H1 (cell line): ENCODE measurements at regions not wholly inside any gene's neighbourhood (a gene's known extent, or its start where the extent isn't known, plus 50 kb on each side); places are given as distances from the start of the nearest gene placed in this dataset.

Experiments used
- CTCF ChIA-PET: fragments of 300-600 bp; sonication (Branson Sonifier 250); formaldehyde crosslinking; loops from one replicate; lab custom pipeline; 2021; ENCODE audit not compliant: partially characterized antibody; lab: Charles Lee
- POLR2A ChIA-PET: fragments of 300-600 bp; sonication (Branson Sonifier 250); formaldehyde crosslinking; loops from one replicate; lab custom pipeline; 2021; ENCODE audit warnings: inconsistent platforms; ENCODE audit not compliant: partially characterized antibody; lab: Charles Lee
- DNase-seq, 2 experiments: peaks; one replicate each; pipeline versions ENCODE4 v3.0.0 to v3.0.0-alpha.2; 2010 to 2022; ENCODE audit warnings: low spot score in 2 of 2, low read depth in 1 of 2, mixed read lengths in 1 of 2
- FAIRE-seq: peaks from 2 replicates; lab custom pipeline; 2011; peaks lifted over from hg19 to GRCh38; lab: Jason Lieb, UNC
- H2AFZ ChIP-seq: 2 replicates; pipeline ENCODE4 v1.8.1; 2012; ENCODE audit warnings: low read length, inconsistent platforms
- H2AK5ac ChIP-seq: 2 replicates; pipeline ENCODE4 v1.6.1; 2013; ENCODE audit warnings: low read depth, low read length
- H2BK120ac ChIP-seq: replicated peaks from 2 replicates; pipeline ENCODE3; 2013; ENCODE audit warnings: low read depth, low read length, inconsistent platforms
- H2BK12ac ChIP-seq: 2 replicates; pipeline ENCODE4 v1.6.1; 2013; ENCODE audit warnings: low read depth, low read length
- H2BK15ac ChIP-seq: 2 replicates; pipeline ENCODE4 v1.6.1; 2013; ENCODE audit warnings: low read length
- H2BK20ac ChIP-seq: 2 replicates; pipeline ENCODE4 v1.6.1; 2013; ENCODE audit warnings: low read length
- H2BK5ac ChIP-seq: 2 replicates; pipeline ENCODE4 v1.6.1; 2013; ENCODE audit warnings: low read depth, low read length
- H3K14ac ChIP-seq: 2 replicates; pipeline ENCODE4 v1.6.1; 2013; ENCODE audit warnings: inconsistent platforms; ENCODE audit not compliant: insufficient read length
- H3K18ac ChIP-seq: 2 replicates; pipeline ENCODE4 v1.6.1; 2013; ENCODE audit warnings: low read length; ENCODE audit errors: extremely low read depth
- H3K23ac ChIP-seq: 2 replicates; pipeline ENCODE4 v1.6.1; 2013; ENCODE audit warnings: inconsistent platforms; ENCODE audit not compliant: insufficient read length
- H3K23me2 ChIP-seq: 2 replicates; pipeline ENCODE4 v1.6.1; 2013; ENCODE audit warnings: low read depth, low read length
- H3K27ac ChIP-seq: 2 replicates; pipeline ENCODE4 v1.6.1; 2011; ENCODE audit warnings: low read depth, low read length, inconsistent platforms
- H3K27me3 ChIP-seq, 4 experiments: replicated peaks in 1 of 4; 1 replicate in 1 of 4; 2 replicates in 3 of 4; pipeline versions ENCODE4 v1.6.1 to v1.8.1; 2011 to 2013; ENCODE audit warnings: low read length in 3 of 4, mild to moderate bottlenecking in 3 of 4, inconsistent platforms in 2 of 4, mixed read lengths in 2 of 4, moderate library complexity in 1 of 4; ENCODE audit not compliant: control insufficient read depth in 3 of 4, insufficient read depth in 3 of 4; ENCODE audit errors: extremely low read depth in 1 of 4
- H3K36me3 ChIP-seq, 4 experiments: 2 replicates each; pipeline versions ENCODE4 v1.6.1 to v1.8.1; 2011 to 2013; ENCODE audit warnings: mild to moderate bottlenecking in 4 of 4, low read length in 3 of 4, moderate library complexity in 2 of 4, control low read depth in 1 of 4, inconsistent platforms in 1 of 4; ENCODE audit not compliant: insufficient read depth in 4 of 4, control insufficient read depth in 2 of 4
- H3K4ac ChIP-seq: replicated peaks from 2 replicates; pipeline ENCODE3; 2013; ENCODE audit warnings: low read length, low read depth, mixed read lengths, inconsistent platforms; ENCODE audit not compliant: insufficient read length
- H3K4me1 ChIP-seq, 4 experiments: replicated peaks in 1 of 4; 1 replicate in 1 of 4; 2 replicates in 3 of 4; pipeline versions ENCODE4 v1.6.1 to v1.8.1; 2011 to 2013; ENCODE audit warnings: low read length in 3 of 4, inconsistent platforms in 2 of 4, mixed read lengths in 1 of 4; ENCODE audit not compliant: insufficient read depth in 4 of 4, control insufficient read depth in 3 of 4
- H3K4me2 ChIP-seq, 2 experiments: 2 replicates each; pipeline versions ENCODE4 v1.6.1 to v1.8.1; 2011 to 2013; ENCODE audit warnings: low read depth in 2 of 2, low read length in 2 of 2, control low read depth in 1 of 2, inconsistent platforms in 1 of 2, mild to moderate bottlenecking in 1 of 2; ENCODE audit not compliant: insufficient read depth in 1 of 2
- H3K4me3 ChIP-seq, 4 experiments: fragments of 200-600, 300-600 bp in 1 of 4; sonication (generic), shearing (Covaris generic), sonication (Bioruptor Twin) in 1 of 4; 2 replicates each; pipeline versions ENCODE4 v1.5.1 to v1.8.1; 2011 to 2016; ENCODE audit warnings: low read length in 4 of 4, low read depth in 3 of 4, control low read depth in 2 of 4, inconsistent platforms in 2 of 4, mild to moderate bottlenecking in 2 of 4, mixed read lengths in 1 of 4, moderate library complexity in 1 of 4; ENCODE audit not compliant: insufficient read depth in 2 of 4; ENCODE audit errors: extremely low read depth in 1 of 4
- H3K56ac ChIP-seq: replicated peaks from 2 replicates; pipeline ENCODE3; 2013; ENCODE audit warnings: low read depth, mild to moderate bottlenecking, mixed read lengths, low read length, inconsistent platforms; ENCODE audit not compliant: insufficient read length
- H3K79me1 ChIP-seq: 2 replicates; pipeline ENCODE4 v1.6.1; 2013; ENCODE audit warnings: low read depth, low read length, control low read depth
- H3K79me2 ChIP-seq, 2 experiments: 2 replicates each; pipeline versions ENCODE4 v1.6.1 to v1.8.1; 2012 to 2013; ENCODE audit warnings: low read length in 2 of 2, mild to moderate bottlenecking in 2 of 2, inconsistent platforms in 1 of 2; ENCODE audit not compliant: insufficient read depth in 2 of 2, control insufficient read depth in 1 of 2
- H3K9ac ChIP-seq, 4 experiments: replicated peaks in 1 of 4; 1 replicate in 1 of 4; 2 replicates in 3 of 4; pipeline versions ENCODE4 v1.6.1 to v1.8.1; 2011 to 2013; ENCODE audit warnings: low read depth in 3 of 4, low read length in 3 of 4, control low read depth in 2 of 4, mild to moderate bottlenecking in 2 of 4, moderate library complexity in 2 of 4, inconsistent platforms in 1 of 4; ENCODE audit errors: extremely low read depth in 1 of 4
- H3K9me3 ChIP-seq, 2 experiments: 2 replicates each; pipeline versions ENCODE4 v1.6.1 to v1.8.1; 2012 to 2013; ENCODE audit warnings: mild to moderate bottlenecking in 2 of 2, moderate library complexity in 2 of 2, control low read depth in 1 of 2, inconsistent platforms in 1 of 2, low read depth in 1 of 2, low read length in 1 of 2, mixed read lengths in 1 of 2; ENCODE audit not compliant: insufficient read depth in 2 of 2
- H4K20me1 ChIP-seq, 2 experiments: replicated peaks in 1 of 2; 2 replicates each; pipeline versions ENCODE3 to v1.8.1; 2011 to 2013; ENCODE audit warnings: inconsistent platforms in 2 of 2, low read length in 2 of 2, mild to moderate bottlenecking in 1 of 2; ENCODE audit not compliant: insufficient read depth in 2 of 2, control insufficient read depth in 1 of 2
- H4K5ac ChIP-seq: 2 replicates; pipeline ENCODE4 v1.6.1; 2013; ENCODE audit warnings: low read length, low read depth, mixed read lengths, inconsistent platforms; ENCODE audit not compliant: insufficient read length
- H4K8ac ChIP-seq: 2 replicates; pipeline ENCODE4 v1.8.0; 2013; ENCODE audit warnings: mild to moderate bottlenecking, moderate library complexity, low read length, inconsistent platforms; ENCODE audit not compliant: insufficient read depth; ENCODE audit errors: extremely low read depth
- H4K91ac ChIP-seq: replicated peaks from 2 replicates; pipeline ENCODE3; 2013; ENCODE audit warnings: low read length, mixed read lengths, inconsistent platforms; ENCODE audit not compliant: insufficient read length
- BCL11A ChIP-seq, 2 experiments: IDR thresholded peaks; one replicate each; pipeline ENCODE4 v1.6.1; 2011; ENCODE audit warnings: low read depth in 2 of 2, low read length in 2 of 2, mild to moderate bottlenecking in 2 of 2
- BRCA1 ChIP-seq: IDR thresholded peaks from 2 replicates; pipeline ENCODE4 v1.6.1; 2012; ENCODE audit warnings: low read depth, low read length, improper control_type of control experiment
- CHD2 ChIP-seq: IDR thresholded peaks from 2 replicates; pipeline ENCODE4 v1.6.1; 2012; ENCODE audit warnings: low read length, improper control_type of control experiment
- E2F6 ChIP-seq: IDR thresholded peaks from 2 replicates; pipeline ENCODE4 v1.6.1; 2012; ENCODE audit warnings: inconsistent platforms
- EGR1 ChIP-seq: IDR thresholded peaks from 2 replicates; pipeline ENCODE4 v1.6.1; 2011; ENCODE audit warnings: low read depth, low read length, borderline replicate concordance
- HDAC2 ChIP-seq, 2 experiments: fragments of 300-600 bp in 1 of 2; sonication (generic) in 1 of 2; IDR thresholded peaks; 2 replicates each; pipeline ENCODE4 v1.6.1; 2011 to 2012; ENCODE audit warnings: low read depth in 2 of 2, low read length in 2 of 2, mild to moderate bottlenecking in 2 of 2, moderate library complexity in 2 of 2, borderline replicate concordance in 1 of 2, inconsistent platforms in 1 of 2
- MAFK ChIP-seq: IDR thresholded peaks from 2 replicates; pipeline ENCODE4 v1.6.1; 2012; ENCODE audit warnings: low read depth, mild to moderate bottlenecking, improper control_type of control experiment, low read length
- WGBS, 2 experiments: shearing (Covaris generic) in 1 of 2; methylation state at CpG; one replicate each; pipeline versions ENCODE4 v1.1.6 to v1.1.7; 2013 to 2015; ENCODE audit warnings: low lambda C conversion rate in 2 of 2, mixed read lengths in 2 of 2, inconsistent platforms in 1 of 2, low coverage in 1 of 2, missing lambda C conversion rate in 1 of 2; ENCODE audit not compliant: insufficient replicate concordance in 2 of 2, insufficient coverage in 1 of 2, insufficient read length in 1 of 2; ENCODE audit errors: extremely low coverage in 1 of 2, missing lambda C conversion rate in 1 of 2; 5-methylcytosine and 5-hydroxymethylcytosine counted together

GRCh38 chr6:14463110-14463509 is 345.5 kb downstream of the CD83 start:
- Histone ChIP-seq H3K4me1 (peaks cover 0 to 3% (median 0%) of the 10 kb centered on the region in 4 experiments; a peak in 1 of 7 replicates), H2BK120ac (no peak overlapping the region), H3K4me3 (no peak overlapping the region), H3K79me2 (no peaks in the 10 kb centered on the region), H3K27me3 (no peaks in the 10 kb centered on the region), H4K20me1 (no peaks in the 10 kb centered on the region), H4K5ac (no peak overlapping the region), H3K56ac (no peak overlapping the region), H2BK12ac (no peak overlapping the region), H3K18ac (no peak overlapping the region), H3K14ac (no peak overlapping the region), H3K9me3 (peaks cover 0 to 6% of the 10 kb centered on the region in 2 experiments; a peak in 1 of 4 replicates), H2BK5ac (no peak overlapping the region), H2BK15ac (no peak overlapping the region), H3K23me2 (no peaks in the 10 kb centered on the region), H2AK5ac (no peak overlapping the region), H3K23ac (no peak overlapping the region), H3K4ac (no peak overlapping the region), H3K4me2 (no peak overlapping the region), H3K79me1 (no peaks in the 10 kb centered on the region), H2BK20ac (no peak overlapping the region), H3K27ac (no peak overlapping the region), H3K36me3 (0 out of 8 replicates have a peak, but pooled peaks cover 0 to 3% (median 0%) of the 10 kb centered on the region in 4 experiments), H3K9ac (no peak overlapping the region), H4K91ac (no peak overlapping the region), H2AFZ (no peak overlapping the region), H4K8ac (no peak overlapping the region)
- FAIRE-seq: no peak
- CTCF ChIA-PET: interaction anchor here (1.1 kb wide), 1 partner anchor 11 kb away, joined by 3 read pairs; no protein-coding TSS in a partner anchor
- TF ChIP-seq CHD2: no peak
- no peak for TF ChIP-seq MAFK
- no peak for TF ChIP-seq E2F6
- no peak for TF ChIP-seq BCL11A (IDR thresholded peaks at IDR 0.05; ENCODE audit: low read depth in 2 of 2, low read length in 2 of 2)
- TF ChIP-seq EGR1: no peak
- no peak for TF ChIP-seq BRCA1
- no peak for TF ChIP-seq HDAC2 (IDR thresholded peaks at IDR 0.05; ENCODE audit: borderline replicate concordance in 1 of 2, low read depth in 2 of 2, low read length in 2 of 2)
- POLR2A ChIA-PET: no interaction called here
- 90% methylated on average over 6 of the region's 6 CpGs; no CpG with 5 or more reads in 1 of the 2 experiments for WGBS, 2 experiments
- no peak for DNase-seq
